H9 (cell line): ENCODE measurements at regions not wholly inside any gene's neighbourhood (a gene's known extent, or its start where the extent isn't known, plus 50 kb on each side); places are given as distances from the start of the nearest gene placed in this dataset.
A peak's percentile ranks its signal among the peaks of the same experiment; 100 is the strongest.

ENCODE experiments used
- DNase-seq: peaks from one replicate; pipeline ENCODE4 v3.0.0-alpha.2; 2017
- H2AFZ ChIP-seq: one replicate; pipeline ENCODE4 v1.6.1; 2013; ENCODE audit warnings: mild to moderate bottlenecking, low read length, control low read depth, moderate library complexity
- H2AK5ac ChIP-seq: 2 replicates; pipeline ENCODE4 v1.6.1; 2013; ENCODE audit warnings: low read length, control low read depth, mixed read lengths; ENCODE audit not compliant: insufficient read length
- H2BK120ac ChIP-seq: one replicate; pipeline ENCODE4 v1.6.1; 2013; ENCODE audit warnings: low read depth, mild to moderate bottlenecking, low read length, control low read depth, inconsistent platforms; ENCODE audit not compliant: poor library complexity, severe bottlenecking
- H2BK12ac ChIP-seq: 2 replicates; pipeline ENCODE4 v1.6.1; 2013; ENCODE audit warnings: low read length, control low read depth, mixed read lengths, low read depth; ENCODE audit not compliant: insufficient read length
- H2BK15ac ChIP-seq: 2 replicates; pipeline ENCODE4 v1.6.1; 2013; ENCODE audit warnings: low read depth, low read length, control low read depth
- H2BK20ac ChIP-seq: one replicate; pipeline ENCODE4 v1.6.1; 2013; ENCODE audit warnings: low read depth, mild to moderate bottlenecking, low read length, control low read depth, inconsistent platforms; ENCODE audit not compliant: poor library complexity, severe bottlenecking
- H2BK5ac ChIP-seq: 2 replicates; pipeline ENCODE4 v1.6.1; 2013; ENCODE audit warnings: low read length, control low read depth, mixed read lengths; ENCODE audit not compliant: insufficient read length
- H3K14ac ChIP-seq: 2 replicates; pipeline ENCODE4 v1.6.1; 2013; ENCODE audit warnings: low read length, control low read depth; ENCODE audit not compliant: insufficient read depth
- H3K18ac ChIP-seq: 2 replicates; pipeline ENCODE4 v1.6.1; 2013; ENCODE audit warnings: low read depth, mild to moderate bottlenecking, mixed read lengths, low read length, control low read depth; ENCODE audit not compliant: insufficient read length
- H3K23ac ChIP-seq: 2 replicates; pipeline ENCODE4 v1.6.1; 2013; ENCODE audit warnings: low read length, control low read depth, mixed read lengths, low read depth; ENCODE audit not compliant: insufficient read length
- H3K23me2 ChIP-seq: 2 replicates; pipeline ENCODE4 v1.6.1; 2013; ENCODE audit warnings: low read depth, mild to moderate bottlenecking, mixed read lengths, low read length, control low read depth; ENCODE audit not compliant: insufficient read length, poor library complexity, severe bottlenecking
- H3K27ac ChIP-seq: 2 replicates; pipeline ENCODE4 v1.5.1; 2013; ENCODE audit warnings: low read length, control low read depth, mixed read lengths, low read depth; ENCODE audit not compliant: insufficient read length
- H3K27me3 ChIP-seq: 2 replicates; pipeline ENCODE4 v1.6.1; 2013; ENCODE audit warnings: low read length, control low read depth, inconsistent platforms; ENCODE audit not compliant: insufficient read depth
- H3K4ac ChIP-seq: 2 replicates; pipeline ENCODE4 v1.6.1; 2013; ENCODE audit warnings: low read depth, mild to moderate bottlenecking, control low read depth, inconsistent platforms, low read length, moderate library complexity
- H3K4me1 ChIP-seq: 2 replicates; pipeline ENCODE4 v1.6.1; 2013; ENCODE audit warnings: low read length, control low read depth, inconsistent platforms; ENCODE audit not compliant: insufficient read depth
- H3K4me2 ChIP-seq: 2 replicates; pipeline ENCODE4 v1.6.1; 2013; ENCODE audit warnings: low read length, control low read depth, mixed read lengths; ENCODE audit not compliant: insufficient read length, insufficient read depth
- H3K56ac ChIP-seq: 2 replicates; pipeline ENCODE4 v1.6.1; 2013; ENCODE audit warnings: low read depth, mild to moderate bottlenecking, mixed read lengths, low read length, control low read depth; ENCODE audit not compliant: insufficient read length
- H3K79me1 ChIP-seq: 2 replicates; pipeline ENCODE4 v1.6.1; 2013; ENCODE audit warnings: low read depth, mild to moderate bottlenecking, moderate library complexity, low read length, control low read depth, inconsistent platforms; ENCODE audit not compliant: insufficient read depth, poor library complexity, severe bottlenecking
- H3K79me2 ChIP-seq: 2 replicates; pipeline ENCODE4 v1.6.1; 2013; ENCODE audit warnings: low read length, control low read depth, inconsistent platforms; ENCODE audit not compliant: insufficient read depth
- H3K9ac ChIP-seq: 2 replicates; pipeline ENCODE4 v1.6.1; 2013; ENCODE audit warnings: low read length, control low read depth, mixed read lengths; ENCODE audit not compliant: insufficient read length; ENCODE audit errors: extremely low read depth
- H3K9me3 ChIP-seq: one replicate; pipeline ENCODE4 v1.6.1; 2013; ENCODE audit warnings: low read depth, low read length, inconsistent platforms; ENCODE audit not compliant: control insufficient read depth
- H3T11ph ChIP-seq: one replicate; pipeline ENCODE4 v1.6.1; 2013; ENCODE audit warnings: mild to moderate bottlenecking, low read length, control low read depth, inconsistent platforms
- H4K20me1 ChIP-seq: one replicate; pipeline ENCODE4 v1.6.1; 2013; ENCODE audit not compliant: control insufficient read depth, insufficient read length, insufficient read depth
- H4K5ac ChIP-seq: 2 replicates; pipeline ENCODE4 v1.6.1; 2013; ENCODE audit warnings: low read depth, mild to moderate bottlenecking, mixed read lengths, low read length, control low read depth; ENCODE audit not compliant: insufficient read length
- H4K8ac ChIP-seq: replicated peaks from 2 replicates; pipeline ENCODE4 v1.6.1; 2013; ENCODE audit warnings: low read length, control low read depth, mixed read lengths, low read depth; ENCODE audit not compliant: insufficient read length
- H4K91ac ChIP-seq: 2 replicates; pipeline ENCODE4 v1.6.1; 2013; ENCODE audit warnings: low read depth, mild to moderate bottlenecking, moderate library complexity, mixed read lengths, low read length, control low read depth; ENCODE audit not compliant: insufficient read length
- H3K27ac Mint-ChIP-seq, 3 experiments: 2 replicates in 2 of 3; 3 replicates in 1 of 3; pipeline ENCODE4 v1.8.0; 2020 to 2021; ENCODE audit warnings: mixed read lengths in 3 of 3, mild to moderate bottlenecking in 1 of 3, moderate library complexity in 1 of 3
- H3K27me3 Mint-ChIP-seq: 2 replicates; pipeline ENCODE4 v1.8.0; 2021; ENCODE audit warnings: low read depth, mild to moderate bottlenecking, moderate library complexity, mixed read lengths
- H3K36me3 Mint-ChIP-seq, 3 experiments: 2 replicates in 2 of 3; 3 replicates in 1 of 3; pipeline ENCODE4 v1.8.0; 2020 to 2021; ENCODE audit warnings: low read depth in 3 of 3, mixed read lengths in 3 of 3; ENCODE audit not compliant: insufficient read depth in 1 of 3
- H3K4me1 Mint-ChIP-seq, 2 experiments: 2 replicates each; pipeline ENCODE4 v1.8.0; 2020; ENCODE audit warnings: mixed read lengths in 2 of 2
- H3K4me3 Mint-ChIP-seq, 2 experiments: 2 replicates in 1 of 2; 3 replicates in 1 of 2; pipeline ENCODE4 v1.8.0; 2020 to 2021; ENCODE audit warnings: mild to moderate bottlenecking in 2 of 2, mixed read lengths in 2 of 2, moderate library complexity in 1 of 2
- H3K9me3 Mint-ChIP-seq, 2 experiments: 2 replicates in 1 of 2; 3 replicates in 1 of 2; pipeline ENCODE4 v1.8.0; 2020; ENCODE audit warnings: mild to moderate bottlenecking in 2 of 2, mixed read lengths in 2 of 2, moderate library complexity in 1 of 2
- WGBS: extraction: QIAGEN DNeasy Blood & Tissue Kit; methylation state at CpG from one replicate; pipeline ENCODE4 v1.1.7; 2013; ENCODE audit warnings: missing lambda C conversion rate, low lambda C conversion rate, mixed read lengths; ENCODE audit not compliant: insufficient read length; ENCODE audit errors: extremely low coverage; 5-methylcytosine and 5-hydroxymethylcytosine counted together
- TF ChIP-seq, protein P1 (sequence below): fragments of 200-600 bp; sonication (generic); conservative IDR thresholded peaks from 3 replicates; pipeline ENCODE4 v1.8.0; 2021; ENCODE audit warnings: antibody characterized with exemption, mild to moderate bottlenecking

DNA sequence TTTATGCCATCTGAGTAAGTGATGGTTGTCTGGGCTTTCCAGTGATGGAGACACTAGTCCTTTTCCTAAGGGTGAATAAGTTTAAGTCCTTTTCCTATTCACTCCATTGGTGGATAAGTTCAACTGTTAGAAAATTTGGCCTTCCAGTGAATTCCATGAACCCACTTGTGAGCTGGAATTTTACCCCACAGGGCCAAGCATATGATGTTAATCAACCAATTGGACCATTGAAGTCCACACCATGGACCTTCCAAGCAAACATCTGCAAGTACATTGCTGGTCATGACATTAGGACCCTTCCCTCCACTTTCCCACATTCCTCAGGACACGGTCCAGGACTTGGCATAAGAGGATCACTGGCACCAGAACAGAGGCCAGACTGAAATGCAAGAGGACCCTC is 381.4 kb downstream of the RPS24 start:
- Histone ChIP-seq H3K27me3 (no peaks in the 10 kb centered on the region), H2BK15ac (no peak overlapping the region), H3T11ph (no peak overlapping the region), H2BK120ac (no peak overlapping the region), H2BK5ac (no peak overlapping the region), H4K91ac (no peak overlapping the region), H3K23ac (no peak overlapping the region), H3K23me2 (no peaks in the 10 kb centered on the region), H2AFZ (no peak overlapping the region), H4K20me1 (no peaks in the 10 kb centered on the region), H3K4me2 (no peak overlapping the region), H3K4me1 (peaks cover 5% of the 10 kb centered on the region), H3K9me3 (no peaks in the 10 kb centered on the region), H3K79me1 (no peaks in the 10 kb centered on the region), H2BK12ac (no peak overlapping the region), H3K18ac (no peak overlapping the region), H2BK20ac (no peak overlapping the region), H4K5ac (no peak overlapping the region), H2AK5ac (no peak overlapping the region), H3K4ac (no peak overlapping the region), H3K9ac (no peak overlapping the region), H3K14ac (no peak overlapping the region), H4K8ac (no peak overlapping the region), H3K79me2 (no peaks in the 10 kb centered on the region), H3K27ac (no peak overlapping the region), H3K56ac (no peak overlapping the region)
- no CpG with 5 or more reads among the region's 1 CpG for WGBS
- Mint-ChIP-seq H3K27me3 (peaks cover 9% of the 10 kb centered on the region), H3K9me3 (no peaks in the 10 kb centered on the region), H3K36me3 (no peaks in the 10 kb centered on the region), H3K4me1 (peaks cover 27 to 30% of the 10 kb centered on the region in 2 experiments), H3K27ac (no peak overlapping the region), H3K4me3 (no peak overlapping the region)
- peak; percentile 4 for DNase-seq
- TF ChIP-seq, protein P1, sequence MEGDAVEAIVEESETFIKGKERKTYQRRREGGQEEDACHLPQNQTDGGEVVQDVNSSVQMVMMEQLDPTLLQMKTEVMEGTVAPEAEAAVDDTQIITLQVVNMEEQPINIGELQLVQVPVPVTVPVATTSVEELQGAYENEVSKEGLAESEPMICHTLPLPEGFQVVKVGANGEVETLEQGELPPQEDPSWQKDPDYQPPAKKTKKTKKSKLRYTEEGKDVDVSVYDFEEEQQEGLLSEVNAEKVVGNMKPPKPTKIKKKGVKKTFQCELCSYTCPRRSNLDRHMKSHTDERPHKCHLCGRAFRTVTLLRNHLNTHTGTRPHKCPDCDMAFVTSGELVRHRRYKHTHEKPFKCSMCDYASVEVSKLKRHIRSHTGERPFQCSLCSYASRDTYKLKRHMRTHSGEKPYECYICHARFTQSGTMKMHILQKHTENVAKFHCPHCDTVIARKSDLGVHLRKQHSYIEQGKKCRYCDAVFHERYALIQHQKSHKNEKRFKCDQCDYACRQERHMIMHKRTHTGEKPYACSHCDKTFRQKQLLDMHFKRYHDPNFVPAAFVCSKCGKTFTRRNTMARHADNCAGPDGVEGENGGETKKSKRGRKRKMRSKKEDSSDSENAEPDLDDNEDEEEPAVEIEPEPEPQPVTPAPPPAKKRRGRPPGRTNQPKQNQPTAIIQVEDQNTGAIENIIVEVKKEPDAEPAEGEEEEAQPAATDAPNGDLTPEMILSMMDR, result no peak
